ENCODE measurements at regions not wholly inside any gene's neighbourhood (a gene's known extent, or its start where the extent isn't known, plus 50 kb on each side); places are given as distances from the start of the nearest gene placed in this dataset.
A peak's percentile ranks its signal among the peaks of the same experiment; 100 is the strongest.

GRCh38 chr1:229196404-229197264 is 74.3 kb upstream of the RAB4A start:
- no peak for DNase-seq

GRCh38 chr1:229197265-229197585 is 73.7 kb upstream of the RAB4A start:
- no peak for DNase-seq

GRCh38 chr1:229199261-229200243 is 71.4 kb upstream of the RAB4A start:
- DNase-seq = no peak

GRCh38 chr1:229203030-229203751 is 67.7 kb upstream of the RAB4A start:
- DNase-seq = no peak

- no peak for DNase-seq
These were observed 66.8 kb upstream of the RAB4A start for GRCh38 chr1:229203991-229204632.

- DNase-seq = no peak
These were observed 65.8 kb upstream of the RAB4A start for GRCh38 chr1:229204921-229205777.

- no peak for DNase-seq
These were observed 65.1 kb upstream of the RAB4A start for GRCh38 chr1:229205854-229206253.

- no peak for DNase-seq
These were observed 63.0 kb upstream of the RAB4A start for GRCh38 chr1:229207916-229208315.

- no peak for DNase-seq
These were observed 62.4 kb upstream of the RAB4A start for GRCh38 chr1:229208481-229208880.

- DNase-seq = no peak
These were observed 61.5 kb upstream of the RAB4A start for GRCh38 chr1:229209386-229209785.

GRCh38 chr1:229209816-229210215 is 61.1 kb upstream of the RAB4A start:
- DNase-seq = no peak

GRCh38 chr1:229210844-229211243 is 60.1 kb upstream of the RAB4A start:
- DNase-seq = no peak

- no peak for DNase-seq
These were observed 57.1 kb upstream of the RAB4A start for GRCh38 chr1:229213797-229214196.

GRCh38 chr1:229217716-229218115 is 53.2 kb upstream of the RAB4A start:
- no peak for DNase-seq

- no peak for DNase-seq
These were observed 52.3 kb upstream of the RAB4A start for GRCh38 chr1:229218612-229219025.

- DNase-seq = no peak
These were observed 50.6 kb upstream of the RAB4A start for GRCh38 chr1:229220163-229220846.

GRCh38 chr1:229221106-229222019 is 49.5 kb upstream of the RAB4A start:
- peak in 1 of 2 experiments; percentile 14 for DNase-seq

Data from AML-193 (cell line).